ENCODE measurements at regions not wholly inside any gene's neighbourhood (a gene's known extent, or its start where the extent isn't known, plus 50 kb on each side); places are given as distances from the start of the nearest gene placed in this dataset.

DNA sequence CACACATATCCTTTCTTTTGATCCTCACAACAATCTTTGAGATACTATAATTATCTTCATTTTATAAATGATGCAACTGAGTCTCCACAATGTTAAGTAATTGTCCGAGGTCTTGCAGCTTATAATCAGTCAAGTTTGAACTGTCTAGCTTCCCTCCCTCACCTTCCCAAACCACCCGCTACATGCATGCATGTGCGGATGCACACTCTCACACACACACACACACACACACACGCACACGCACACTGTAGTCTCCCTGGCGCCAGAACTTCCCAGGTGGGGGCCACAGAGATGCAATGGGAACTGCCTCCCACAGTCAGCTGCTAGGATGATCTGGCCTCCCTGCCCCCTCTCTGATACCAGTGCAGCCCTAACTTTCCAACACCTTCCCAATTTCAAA is 501.3 kb downstream of the BUD13 start:
- Histone ChIP-seq H3K27ac (no peak overlapping the region), H3K4me3 (no peak overlapping the region), H3K9me3 (no peaks in the 10 kb centered on the region), H3K4me2 (no peak overlapping the region), H3K4me1 (no peaks in the 10 kb centered on the region)
- POLR2A ChIA-PET = no interaction called here
- no peak for ATAC-seq
- TF ChIP-seq SREBF2 (IDR thresholded peaks at IDR 0.05) = no peak
- TF ChIP-seq, protein P1, sequence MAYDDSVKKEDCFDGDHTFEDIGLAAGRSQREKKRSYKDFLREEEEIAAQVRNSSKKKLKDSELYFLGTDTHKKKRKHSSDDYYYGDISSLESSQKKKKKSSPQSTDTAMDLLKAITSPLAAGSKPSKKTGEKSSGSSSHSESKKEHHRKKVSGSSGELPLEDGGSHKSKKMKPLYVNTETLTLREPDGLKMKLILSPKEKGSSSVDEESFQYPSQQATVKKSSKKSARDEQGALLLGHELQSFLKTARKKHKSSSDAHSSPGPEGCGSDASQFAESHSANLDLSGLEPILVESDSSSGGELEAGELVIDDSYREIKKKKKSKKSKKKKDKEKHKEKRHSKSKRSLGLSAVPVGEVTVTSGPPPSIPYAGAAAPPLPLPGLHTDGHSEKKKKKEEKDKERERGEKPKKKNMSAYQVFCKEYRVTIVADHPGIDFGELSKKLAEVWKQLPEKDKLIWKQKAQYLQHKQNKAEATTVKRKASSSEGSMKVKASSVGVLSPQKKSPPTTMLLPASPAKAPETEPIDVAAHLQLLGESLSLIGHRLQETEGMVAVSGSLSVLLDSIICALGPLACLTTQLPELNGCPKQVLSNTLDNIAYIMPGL (CRISPR knock-in tag; IDR thresholded peaks at IDR 0.05; ENCODE audit: borderline replicate concordance) = no peak
- TF ChIP-seq, protein P2, sequence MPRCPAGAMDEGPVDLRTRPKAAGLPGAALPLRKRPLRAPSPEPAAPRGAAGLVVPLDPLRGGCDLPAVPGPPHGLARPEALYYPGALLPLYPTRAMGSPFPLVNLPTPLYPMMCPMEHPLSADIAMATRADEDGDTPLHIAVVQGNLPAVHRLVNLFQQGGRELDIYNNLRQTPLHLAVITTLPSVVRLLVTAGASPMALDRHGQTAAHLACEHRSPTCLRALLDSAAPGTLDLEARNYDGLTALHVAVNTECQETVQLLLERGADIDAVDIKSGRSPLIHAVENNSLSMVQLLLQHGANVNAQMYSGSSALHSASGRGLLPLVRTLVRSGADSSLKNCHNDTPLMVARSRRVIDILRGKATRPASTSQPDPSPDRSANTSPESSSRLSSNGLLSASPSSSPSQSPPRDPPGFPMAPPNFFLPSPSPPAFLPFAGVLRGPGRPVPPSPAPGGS (IDR thresholded peaks at IDR 0.05) = no peak
- TF ChIP-seq ZNF302 (CRISPR knock-in tag; IDR thresholded peaks at IDR 0.05) = no peak
- TF ChIP-seq RFX5 (IDR thresholded peaks at IDR 0.05) = no peak
- TF ChIP-seq, protein P3, sequence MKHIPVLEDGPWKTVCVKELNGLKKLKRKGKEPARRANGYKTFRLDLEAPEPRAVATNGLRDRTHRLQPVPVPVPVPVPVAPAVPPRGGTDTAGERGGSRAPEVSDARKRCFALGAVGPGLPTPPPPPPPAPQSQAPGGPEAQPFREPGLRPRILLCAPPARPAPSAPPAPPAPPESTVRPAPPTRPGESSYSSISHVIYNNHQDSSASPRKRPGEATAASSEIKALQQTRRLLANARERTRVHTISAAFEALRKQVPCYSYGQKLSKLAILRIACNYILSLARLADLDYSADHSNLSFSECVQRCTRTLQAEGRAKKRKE (CRISPR knock-in tag; IDR thresholded peaks at IDR 0.05; ENCODE audit: low read depth) = no peak
- TF ChIP-seq CBX2 (IDR thresholded peaks at IDR 0.05; ENCODE audit: borderline replicate concordance, low read depth) = no peak
- TF ChIP-seq HOXA7 (CRISPR knock-in tag; IDR thresholded peaks at IDR 0.05) = no peak
- TF ChIP-seq MYC (IDR thresholded peaks at IDR 0.05; ENCODE audit: borderline replicate concordance, low read length) = no peak
- no peak for TF ChIP-seq FOXS1 (CRISPR knock-in tag; IDR thresholded peaks at IDR 0.05)
- TF ChIP-seq SMC3 (IDR thresholded peaks at IDR 0.05) = no peak
- no peak for TF ChIP-seq JUN (IDR thresholded peaks at IDR 0.05)
- no peak for TF ChIP-seq ZSCAN20 (CRISPR knock-in tag; IDR thresholded peaks at IDR 0.05)
- TF ChIP-seq CHD4 (IDR thresholded peaks at IDR 0.05; ENCODE audit: borderline replicate concordance) = no peak
- no peak for FAIRE-seq
- DNase-seq (ENCODE audit: low read depth in 1 of 2, low spot score in 1 of 2) = no peak
- CTCF ChIA-PET = interaction anchor here (1.5 kb wide), 1 partner anchor 9 kb away, joined by 3 read pairs; no protein-coding TSS in a partner anchor
- WGBS (ENCODE audit: missing lambda C conversion rate) = 51% methylated on average over 5 of the region's 6 CpGs

DNA sequence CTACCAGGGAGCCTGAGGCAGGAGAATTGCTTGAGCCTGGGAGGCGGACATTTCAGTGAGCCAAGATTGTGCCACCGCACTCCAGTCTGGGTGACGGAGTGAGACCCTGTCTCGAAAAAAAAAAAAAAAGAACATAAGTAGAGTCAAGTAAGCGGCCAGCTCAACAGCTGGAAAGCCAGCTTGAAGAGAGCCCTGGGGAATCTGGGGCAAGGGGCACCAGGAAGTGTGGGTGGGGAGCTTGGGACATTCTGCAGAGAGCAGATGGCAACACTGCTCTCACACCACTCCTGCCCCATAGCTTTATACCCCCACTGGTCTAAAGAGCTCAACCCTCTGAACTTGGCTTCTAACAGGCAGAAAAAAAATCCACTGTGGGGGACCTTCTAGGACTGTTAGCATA is 505.6 kb downstream of the BUD13 start:
- Histone ChIP-seq H3K4me3 (no peak overlapping the region), H3K9me3 (no peaks in the 10 kb centered on the region), H3K4me2 (no peak overlapping the region), H3K4me1 (no peaks in the 10 kb centered on the region), H3K27ac (no peak overlapping the region)
- TF ChIP-seq, protein P4, sequence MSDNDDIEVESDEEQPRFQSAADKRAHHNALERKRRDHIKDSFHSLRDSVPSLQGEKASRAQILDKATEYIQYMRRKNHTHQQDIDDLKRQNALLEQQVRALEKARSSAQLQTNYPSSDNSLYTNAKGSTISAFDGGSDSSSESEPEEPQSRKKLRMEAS (IDR thresholded peaks at IDR 0.05) = no peak
- TF ChIP-seq RCOR1 (IDR thresholded peaks at IDR 0.05; ENCODE audit: low read depth, low read length) (no peak), RAD21 (conservative IDR thresholded peaks at IDR 0.05 in 1 of 2, IDR thresholded peaks at IDR 0.05 in 1 of 2) (no peak), RFX5 (IDR thresholded peaks at IDR 0.05) (no peak), HEYL (CRISPR knock-in tag; IDR thresholded peaks at IDR 0.05) (no peak), CEBPB (IDR thresholded peaks at IDR 0.05) (no peak)
- TF ChIP-seq, protein P3 (CRISPR knock-in tag; IDR thresholded peaks at IDR 0.05; ENCODE audit: low read depth) = no peak
- TF ChIP-seq, protein P5, sequence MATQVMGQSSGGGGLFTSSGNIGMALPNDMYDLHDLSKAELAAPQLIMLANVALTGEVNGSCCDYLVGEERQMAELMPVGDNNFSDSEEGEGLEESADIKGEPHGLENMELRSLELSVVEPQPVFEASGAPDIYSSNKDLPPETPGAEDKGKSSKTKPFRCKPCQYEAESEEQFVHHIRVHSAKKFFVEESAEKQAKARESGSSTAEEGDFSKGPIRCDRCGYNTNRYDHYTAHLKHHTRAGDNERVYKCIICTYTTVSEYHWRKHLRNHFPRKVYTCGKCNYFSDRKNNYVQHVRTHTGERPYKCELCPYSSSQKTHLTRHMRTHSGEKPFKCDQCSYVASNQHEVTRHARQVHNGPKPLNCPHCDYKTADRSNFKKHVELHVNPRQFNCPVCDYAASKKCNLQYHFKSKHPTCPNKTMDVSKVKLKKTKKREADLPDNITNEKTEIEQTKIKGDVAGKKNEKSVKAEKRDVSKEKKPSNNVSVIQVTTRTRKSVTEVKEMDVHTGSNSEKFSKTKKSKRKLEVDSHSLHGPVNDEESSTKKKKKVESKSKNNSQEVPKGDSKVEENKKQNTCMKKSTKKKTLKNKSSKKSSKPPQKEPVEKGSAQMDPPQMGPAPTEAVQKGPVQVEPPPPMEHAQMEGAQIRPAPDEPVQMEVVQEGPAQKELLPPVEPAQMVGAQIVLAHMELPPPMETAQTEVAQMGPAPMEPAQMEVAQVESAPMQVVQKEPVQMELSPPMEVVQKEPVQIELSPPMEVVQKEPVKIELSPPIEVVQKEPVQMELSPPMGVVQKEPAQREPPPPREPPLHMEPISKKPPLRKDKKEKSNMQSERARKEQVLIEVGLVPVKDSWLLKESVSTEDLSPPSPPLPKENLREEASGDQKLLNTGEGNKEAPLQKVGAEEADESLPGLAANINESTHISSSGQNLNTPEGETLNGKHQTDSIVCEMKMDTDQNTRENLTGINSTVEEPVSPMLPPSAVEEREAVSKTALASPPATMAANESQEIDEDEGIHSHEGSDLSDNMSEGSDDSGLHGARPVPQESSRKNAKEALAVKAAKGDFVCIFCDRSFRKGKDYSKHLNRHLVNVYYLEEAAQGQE (IDR thresholded peaks at IDR 0.05) = no peak
- TF ChIP-seq, protein P2 (IDR thresholded peaks at IDR 0.05) = no peak
- TF ChIP-seq, protein P6, sequence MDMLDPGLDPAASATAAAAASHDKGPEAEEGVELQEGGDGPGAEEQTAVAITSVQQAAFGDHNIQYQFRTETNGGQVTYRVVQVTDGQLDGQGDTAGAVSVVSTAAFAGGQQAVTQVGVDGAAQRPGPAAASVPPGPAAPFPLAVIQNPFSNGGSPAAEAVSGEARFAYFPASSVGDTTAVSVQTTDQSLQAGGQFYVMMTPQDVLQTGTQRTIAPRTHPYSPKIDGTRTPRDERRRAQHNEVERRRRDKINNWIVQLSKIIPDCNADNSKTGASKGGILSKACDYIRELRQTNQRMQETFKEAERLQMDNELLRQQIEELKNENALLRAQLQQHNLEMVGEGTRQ (IDR thresholded peaks at IDR 0.05) = no peak
- TF ChIP-seq, protein P1 (CRISPR knock-in tag; IDR thresholded peaks at IDR 0.05; ENCODE audit: borderline replicate concordance) = no peak
- TF ChIP-seq, protein P7, sequence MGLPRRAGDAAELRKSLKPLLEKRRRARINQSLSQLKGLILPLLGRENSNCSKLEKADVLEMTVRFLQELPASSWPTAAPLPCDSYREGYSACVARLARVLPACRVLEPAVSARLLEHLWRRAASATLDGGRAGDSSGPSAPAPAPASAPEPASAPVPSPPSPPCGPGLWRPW (IDR thresholded peaks at IDR 0.05) = no peak
- no peak for ATAC-seq
- POLR2A ChIA-PET = no interaction called here
- no peak for DNase-seq (ENCODE audit: low read depth in 1 of 2, low spot score in 1 of 2)
- 39% methylated on average over 5 of the region's 5 CpGs for WGBS (ENCODE audit: missing lambda C conversion rate)
- CTCF ChIA-PET = no interaction called here
- FAIRE-seq = no peak
